VCaP (cell line): ENCODE measurements at regions not wholly inside any gene's neighbourhood (a gene's known extent, or its start where the extent isn't known, plus 50 kb on each side); places are given as distances from the start of the nearest gene placed in this dataset.
"Not testable (repeated sequence)": the region's sequence is repeated elsewhere in the genome, so short reads cannot be mapped to it uniquely, and the experiment has no call there.

ENCODE experiments used
- H3K27ac ChIP-seq: fragments of 450-650 bp; 2 replicates; pipeline ENCODE4 v1.5.1; 2017
- TF ChIP-seq, protein P1 (sequence below): fragments of 450-650 bp; conservative IDR thresholded peaks from 2 replicates; pipeline ENCODE4 v1.5.1; 2017; ENCODE audit warnings: mild to moderate bottlenecking, moderate library complexity

DNA sequence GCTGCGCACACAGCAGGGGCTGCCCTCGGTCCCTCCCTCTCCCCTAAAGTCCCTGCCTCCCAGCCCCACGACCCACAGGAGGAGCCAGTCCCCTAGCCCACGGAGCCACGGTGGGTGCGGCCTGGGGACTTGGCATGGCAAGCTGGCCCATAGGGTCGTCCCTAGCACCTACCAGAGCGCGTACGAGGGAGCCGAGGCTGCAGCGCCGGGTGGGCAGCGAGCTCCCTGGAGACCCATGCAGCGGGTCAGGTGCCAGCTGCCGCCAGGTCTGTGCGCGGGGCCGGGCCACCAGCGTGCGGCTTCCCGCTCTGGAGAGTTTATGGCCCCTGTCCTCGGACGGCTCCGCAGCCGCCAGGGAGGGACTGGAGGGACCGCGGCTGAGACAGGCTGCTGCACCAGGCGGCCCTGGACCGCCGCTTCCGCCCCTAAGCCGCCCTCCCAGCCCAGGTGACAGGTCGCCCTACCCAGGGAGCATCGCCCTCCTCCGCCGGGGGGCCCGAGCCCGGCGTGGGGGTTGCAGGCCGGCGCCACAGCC lies 273.6 kb downstream of the CCDC74A start:
- no peak overlapping the region for H3K27ac ChIP-seq
- TF ChIP-seq, protein P1, sequence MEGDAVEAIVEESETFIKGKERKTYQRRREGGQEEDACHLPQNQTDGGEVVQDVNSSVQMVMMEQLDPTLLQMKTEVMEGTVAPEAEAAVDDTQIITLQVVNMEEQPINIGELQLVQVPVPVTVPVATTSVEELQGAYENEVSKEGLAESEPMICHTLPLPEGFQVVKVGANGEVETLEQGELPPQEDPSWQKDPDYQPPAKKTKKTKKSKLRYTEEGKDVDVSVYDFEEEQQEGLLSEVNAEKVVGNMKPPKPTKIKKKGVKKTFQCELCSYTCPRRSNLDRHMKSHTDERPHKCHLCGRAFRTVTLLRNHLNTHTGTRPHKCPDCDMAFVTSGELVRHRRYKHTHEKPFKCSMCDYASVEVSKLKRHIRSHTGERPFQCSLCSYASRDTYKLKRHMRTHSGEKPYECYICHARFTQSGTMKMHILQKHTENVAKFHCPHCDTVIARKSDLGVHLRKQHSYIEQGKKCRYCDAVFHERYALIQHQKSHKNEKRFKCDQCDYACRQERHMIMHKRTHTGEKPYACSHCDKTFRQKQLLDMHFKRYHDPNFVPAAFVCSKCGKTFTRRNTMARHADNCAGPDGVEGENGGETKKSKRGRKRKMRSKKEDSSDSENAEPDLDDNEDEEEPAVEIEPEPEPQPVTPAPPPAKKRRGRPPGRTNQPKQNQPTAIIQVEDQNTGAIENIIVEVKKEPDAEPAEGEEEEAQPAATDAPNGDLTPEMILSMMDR, result no peak

DNA sequence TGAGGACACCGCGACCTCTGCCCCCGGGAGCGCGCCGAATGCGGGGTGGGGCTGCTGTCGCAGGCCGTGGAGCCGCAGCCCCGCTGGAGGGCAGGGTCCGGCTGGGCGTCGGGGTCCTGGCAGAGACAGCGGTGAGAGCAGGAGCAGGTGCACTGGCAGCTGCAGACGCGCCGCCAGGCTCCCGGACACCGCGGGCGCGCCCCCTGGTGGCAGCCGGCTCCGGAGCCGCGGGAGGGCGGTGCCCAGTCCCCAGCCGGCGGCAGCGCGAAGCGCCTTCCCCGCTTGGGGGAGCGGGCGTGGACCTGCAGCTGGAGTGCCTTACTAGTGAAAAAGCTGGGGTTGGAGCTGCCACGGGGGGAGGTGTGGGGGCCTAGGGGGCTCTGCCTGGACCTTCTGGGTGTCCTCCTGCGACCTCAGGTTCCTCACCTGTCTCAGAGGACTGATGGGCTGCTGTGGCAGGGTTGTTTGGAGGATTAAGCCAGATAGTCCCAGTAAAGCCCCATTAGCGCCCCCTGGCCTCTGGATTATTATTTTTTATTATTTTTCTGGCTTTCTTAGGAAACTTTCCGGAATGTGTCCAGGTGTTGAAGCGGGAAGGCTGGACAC lies 274.2 kb downstream of the CCDC74A start:
- H3K27ac ChIP-seq, result not testable (repeated sequence)
- TF ChIP-seq, protein P1, result peak; percentile 82

DNA sequence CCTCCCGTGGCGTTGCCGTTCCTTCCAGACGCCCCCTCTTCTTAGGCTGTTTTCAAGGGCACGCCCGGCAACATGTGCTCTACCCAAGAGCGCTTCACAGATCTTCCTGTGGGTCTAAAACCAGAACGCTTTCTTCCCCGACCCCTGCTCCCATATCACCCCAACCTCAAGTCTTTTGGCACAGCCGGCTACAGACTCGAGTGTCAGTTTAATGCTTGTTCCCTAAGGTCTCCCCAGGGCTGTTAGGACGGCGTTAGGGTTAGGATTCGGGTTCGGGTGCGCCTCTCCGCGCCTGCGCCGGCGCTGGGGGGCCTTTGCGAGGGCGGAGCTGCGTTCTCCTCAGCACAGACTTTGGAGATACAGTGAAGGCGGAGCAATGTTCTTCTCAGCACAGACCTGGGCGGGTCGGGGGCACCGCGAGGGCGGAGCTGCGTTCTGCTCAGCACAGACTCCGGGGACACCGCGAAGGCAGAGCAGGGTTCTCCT lies 274.7 kb downstream of the CCDC74A start:
- not testable (repeated sequence) for H3K27ac ChIP-seq

DNA sequence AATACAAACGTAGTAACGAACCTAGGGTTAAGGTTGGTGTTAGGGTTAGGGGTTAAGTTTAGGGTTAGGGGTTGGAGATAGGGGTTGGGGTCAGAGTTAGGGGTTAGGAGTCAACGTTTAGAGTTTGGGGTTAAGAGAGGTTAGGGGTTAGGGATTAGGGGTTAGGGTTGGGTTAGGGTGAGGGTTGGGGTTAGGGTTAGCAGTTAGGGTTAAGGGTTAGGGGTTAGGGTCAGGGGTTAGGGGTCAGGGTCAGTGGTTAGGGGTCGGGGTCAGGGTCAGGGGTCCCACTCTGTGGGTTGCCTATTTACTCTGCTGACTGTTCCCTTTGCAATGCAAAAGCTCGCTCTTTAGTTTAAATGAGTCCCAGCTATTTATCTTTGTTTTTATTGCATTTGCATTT lies 275.5 kb downstream of the CCDC74A start:
- not testable (repeated sequence) for H3K27ac ChIP-seq

DNA sequence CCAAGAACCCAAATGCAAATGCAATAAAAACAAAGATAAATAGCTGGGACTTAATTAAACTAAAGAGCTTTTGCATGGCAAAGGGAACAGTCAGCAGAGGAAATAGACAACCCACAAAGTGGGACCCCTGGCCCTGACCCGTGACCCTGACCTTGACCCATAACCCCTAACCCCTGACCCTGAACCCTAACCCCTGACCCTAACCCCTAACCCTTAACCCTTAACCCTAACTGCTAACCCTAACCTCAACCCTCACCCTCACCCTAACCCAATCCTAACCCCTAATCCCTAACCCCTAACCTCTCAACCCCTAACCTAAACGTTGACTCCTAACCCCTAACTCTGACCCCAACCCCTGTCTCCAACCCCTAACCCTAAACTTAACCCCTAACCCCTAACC lies 284.9 kb downstream of the CCDC74A start:
- not testable (repeated sequence) for H3K27ac ChIP-seq

DNA sequence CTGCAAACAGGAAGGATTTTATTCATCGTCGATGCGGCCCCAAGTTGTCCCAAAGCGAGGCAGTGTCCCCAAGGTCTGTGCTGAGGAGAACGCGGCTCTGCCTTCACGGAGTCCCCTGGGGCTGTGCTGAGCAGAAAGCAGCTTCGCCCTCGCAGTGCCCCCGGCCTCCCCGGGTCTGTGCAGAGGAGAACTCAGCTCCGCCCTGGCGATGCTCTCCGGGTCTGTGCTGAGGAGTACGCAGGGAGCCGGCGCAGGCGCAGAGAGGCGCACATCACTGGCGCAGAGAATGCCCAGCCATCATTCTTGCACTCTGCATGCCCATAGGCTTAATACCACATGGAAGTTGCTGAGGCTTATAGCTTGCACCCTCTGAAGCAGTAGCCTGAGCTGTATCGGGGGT lies 285.7 kb downstream of the CCDC74A start:
- H3K27ac ChIP-seq, result not testable (repeated sequence)

DNA sequence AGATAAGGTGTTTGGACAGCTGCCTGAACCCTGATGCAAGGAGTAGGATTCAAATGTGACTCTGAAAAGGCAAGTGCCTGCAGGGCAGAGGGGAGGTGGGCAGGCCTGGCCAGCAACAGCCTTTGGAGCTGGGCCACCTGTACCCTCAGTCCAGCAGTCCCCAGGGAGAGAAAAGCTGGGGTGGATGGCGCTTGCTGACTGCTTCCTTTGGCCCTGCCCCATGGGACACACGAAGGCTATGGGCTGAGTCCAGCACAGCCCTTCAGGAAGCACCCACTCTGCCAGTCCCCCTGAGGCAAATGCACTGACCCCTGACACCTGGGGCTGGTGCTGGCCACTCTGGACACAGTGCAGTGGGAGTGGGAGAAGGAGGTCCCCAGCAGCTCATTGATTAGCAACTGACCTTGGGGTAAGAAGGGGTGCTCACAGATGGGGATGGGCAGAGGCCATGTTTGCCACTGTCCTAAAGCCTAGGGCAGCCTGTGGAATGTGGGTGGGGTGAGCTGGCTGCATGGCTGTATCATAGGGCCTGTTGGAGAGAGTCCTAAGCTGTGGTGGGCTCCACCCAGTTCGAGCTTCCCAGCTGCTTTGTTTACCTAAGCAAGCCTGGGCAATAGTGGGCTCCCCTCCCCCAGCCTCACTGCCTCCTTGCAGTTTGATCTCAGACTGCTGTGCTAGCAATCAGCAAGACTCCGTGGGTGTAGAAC lies 290.7 kb downstream of the CCDC74A start:
- H3K27ac ChIP-seq, result not testable (repeated sequence)

DNA sequence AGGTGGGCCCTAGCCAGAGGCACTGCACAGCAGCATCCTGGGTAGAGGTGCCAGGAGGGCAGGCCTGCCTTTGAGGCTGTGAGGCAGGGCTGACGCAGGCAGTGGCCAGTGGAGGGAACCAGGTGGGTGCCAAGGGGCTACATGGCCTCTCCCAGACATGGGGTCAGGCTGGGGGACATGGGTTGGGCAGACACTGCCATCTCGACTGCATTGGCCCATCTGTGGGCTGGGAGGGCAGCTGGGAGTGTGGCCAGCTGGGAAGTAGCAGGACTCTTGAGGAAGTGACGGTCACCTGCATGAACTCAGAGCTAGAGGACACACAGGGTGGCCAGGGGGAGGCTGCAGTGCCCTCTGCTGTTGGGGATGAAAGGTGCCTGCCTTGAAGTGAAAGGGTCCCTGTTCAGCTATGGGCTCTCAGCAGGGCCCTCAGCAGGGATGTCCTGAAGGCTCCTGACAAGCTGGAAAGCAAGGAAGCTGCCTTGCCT lies 294.6 kb downstream of the CCDC74A start:
- H3K27ac ChIP-seq, result not testable (repeated sequence)

DNA sequence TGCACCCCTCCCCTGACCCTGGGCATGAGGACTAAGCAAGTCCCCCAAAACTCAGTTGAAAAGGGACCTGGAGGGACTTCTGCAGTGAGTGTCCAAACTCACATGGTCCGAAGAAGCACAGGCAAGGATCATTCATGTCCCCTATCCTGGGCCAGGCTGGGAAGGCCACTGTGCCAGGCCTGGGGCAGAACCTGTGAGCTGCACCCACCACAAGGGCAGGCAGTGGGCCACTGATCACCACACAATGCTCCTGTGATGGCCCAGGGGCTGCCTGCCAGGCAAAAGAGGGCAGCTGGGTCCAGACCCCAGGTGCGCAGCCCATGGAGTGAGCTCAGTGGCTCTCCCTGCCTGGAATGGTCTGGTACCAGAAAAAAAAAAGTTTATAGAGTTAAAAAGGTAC lies 295.4 kb downstream of the CCDC74A start:
- H3K27ac ChIP-seq, result not testable (repeated sequence)

DNA sequence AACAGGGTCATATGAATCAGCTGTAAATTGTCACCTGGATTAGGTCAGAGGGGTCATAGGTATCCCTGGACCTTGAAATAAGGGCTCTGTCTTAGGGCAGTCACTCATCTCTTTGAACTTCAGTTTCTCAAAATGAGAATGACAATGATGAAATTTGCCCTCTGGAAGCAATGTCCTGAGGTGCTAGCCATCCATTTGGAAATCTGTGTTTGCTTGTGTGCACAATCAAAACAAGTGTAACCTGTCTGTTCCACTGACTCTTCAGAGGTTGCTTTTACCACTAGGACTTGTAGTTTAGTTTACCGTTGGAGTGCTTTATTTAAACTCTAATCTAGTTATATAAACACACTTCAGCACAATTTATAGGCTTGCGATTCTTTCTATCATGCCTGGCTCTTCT lies 297.3 kb downstream of the CCDC74A start:
- H3K27ac ChIP-seq, result peak overlapping the region; percentile 26; the same call in 1 of the 2 replicates

DNA sequence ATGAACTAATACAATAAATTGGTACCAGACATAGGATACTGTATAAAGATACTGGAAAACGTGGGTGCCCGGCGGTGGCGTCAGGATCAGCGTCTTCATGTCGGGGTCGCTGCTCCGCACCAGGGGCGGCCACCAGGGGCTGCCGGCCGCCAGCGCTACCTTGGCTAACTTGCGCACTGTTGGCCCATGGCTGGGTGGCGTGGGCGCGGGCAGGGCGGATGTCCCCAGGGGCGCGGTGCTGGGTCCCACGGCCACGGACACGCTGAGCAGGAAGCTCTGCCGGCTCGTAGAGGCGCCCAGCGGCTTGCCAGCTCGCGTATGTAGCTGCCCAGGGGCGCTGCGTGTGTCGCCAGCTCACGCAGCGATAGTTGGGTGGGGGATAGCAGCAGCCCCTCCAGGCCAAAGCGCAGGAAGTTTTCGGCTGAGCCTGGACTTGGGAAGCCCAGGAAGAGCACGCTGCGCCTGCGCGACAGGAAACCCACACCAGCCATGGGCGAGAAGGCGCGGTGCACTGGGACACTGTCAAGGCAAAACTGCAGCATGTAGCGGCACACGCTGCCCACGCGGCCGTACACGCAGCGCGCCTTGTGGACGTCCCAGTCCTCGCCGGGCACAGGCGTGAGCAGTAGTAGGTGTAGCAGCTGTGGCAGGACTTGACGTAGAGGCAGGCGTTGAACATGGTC lies 299.9 kb downstream of the CCDC74A start:
- TF ChIP-seq, protein P1, result no peak
- no peak overlapping the region for H3K27ac ChIP-seq

DNA sequence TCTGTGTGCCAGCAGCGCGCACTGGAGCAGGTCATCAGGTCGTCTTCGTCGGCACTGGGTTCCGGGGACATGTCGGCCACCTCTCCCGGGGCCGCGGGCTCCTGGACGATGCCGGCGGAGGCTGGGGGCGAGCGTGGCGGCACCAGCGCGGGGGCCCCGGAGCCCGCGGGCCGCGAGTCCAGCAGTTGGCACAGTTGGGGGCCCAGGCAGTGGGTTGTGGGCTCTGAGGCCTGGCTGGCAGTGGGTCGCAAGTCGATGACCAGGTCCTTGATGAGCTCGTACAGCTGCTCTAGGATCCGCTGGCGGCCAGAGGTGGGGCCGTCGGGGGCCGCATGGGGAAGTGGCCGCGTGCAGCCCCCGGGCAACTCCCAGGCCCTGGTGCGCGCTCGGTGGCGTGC lies 300.5 kb downstream of the CCDC74A start:
- TF ChIP-seq, protein P1, result no peak
- no peak overlapping the region for H3K27ac ChIP-seq

DNA sequence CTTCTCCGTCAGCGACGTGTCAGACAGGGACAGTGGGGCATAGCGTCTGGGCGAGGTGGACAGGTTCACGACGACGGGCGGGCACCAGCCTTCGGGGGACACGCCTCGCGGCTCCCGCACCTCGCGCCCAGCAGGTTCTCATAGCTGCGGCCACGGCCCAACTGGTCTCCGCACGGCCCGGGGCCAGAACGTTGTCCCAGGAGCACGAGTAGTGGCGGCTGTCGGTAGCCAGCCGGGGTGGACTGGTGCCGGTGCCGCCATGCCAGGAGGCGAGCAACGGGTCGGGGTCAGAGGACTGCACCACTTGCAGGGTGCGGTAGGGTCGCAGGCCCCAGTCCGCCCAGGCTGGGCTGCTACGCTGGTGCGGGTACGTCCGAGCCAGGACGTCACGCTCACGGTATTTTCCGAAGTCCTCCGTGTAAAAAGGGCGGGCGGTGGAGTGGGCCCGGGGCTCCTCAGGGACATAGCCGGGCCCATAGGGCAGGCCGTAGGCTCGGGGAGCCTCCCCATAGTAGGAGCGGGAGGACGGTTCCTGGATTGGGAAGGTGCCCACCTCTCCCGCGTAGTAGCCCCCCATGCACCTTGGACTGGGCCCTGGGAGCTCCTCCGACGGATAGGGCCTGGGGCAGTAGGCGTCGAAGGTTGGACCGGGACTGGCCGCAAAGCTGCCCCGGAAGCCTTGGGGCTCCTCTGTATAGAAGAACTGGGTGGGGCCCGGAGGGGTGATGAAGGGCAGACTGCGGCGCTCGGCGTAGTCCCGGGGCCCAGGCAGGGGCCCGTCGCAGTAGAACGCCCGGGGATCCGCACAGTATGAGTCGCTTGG lies 301.2 kb downstream of the CCDC74A start:
- not testable (repeated sequence) for H3K27ac ChIP-seq

DNA sequence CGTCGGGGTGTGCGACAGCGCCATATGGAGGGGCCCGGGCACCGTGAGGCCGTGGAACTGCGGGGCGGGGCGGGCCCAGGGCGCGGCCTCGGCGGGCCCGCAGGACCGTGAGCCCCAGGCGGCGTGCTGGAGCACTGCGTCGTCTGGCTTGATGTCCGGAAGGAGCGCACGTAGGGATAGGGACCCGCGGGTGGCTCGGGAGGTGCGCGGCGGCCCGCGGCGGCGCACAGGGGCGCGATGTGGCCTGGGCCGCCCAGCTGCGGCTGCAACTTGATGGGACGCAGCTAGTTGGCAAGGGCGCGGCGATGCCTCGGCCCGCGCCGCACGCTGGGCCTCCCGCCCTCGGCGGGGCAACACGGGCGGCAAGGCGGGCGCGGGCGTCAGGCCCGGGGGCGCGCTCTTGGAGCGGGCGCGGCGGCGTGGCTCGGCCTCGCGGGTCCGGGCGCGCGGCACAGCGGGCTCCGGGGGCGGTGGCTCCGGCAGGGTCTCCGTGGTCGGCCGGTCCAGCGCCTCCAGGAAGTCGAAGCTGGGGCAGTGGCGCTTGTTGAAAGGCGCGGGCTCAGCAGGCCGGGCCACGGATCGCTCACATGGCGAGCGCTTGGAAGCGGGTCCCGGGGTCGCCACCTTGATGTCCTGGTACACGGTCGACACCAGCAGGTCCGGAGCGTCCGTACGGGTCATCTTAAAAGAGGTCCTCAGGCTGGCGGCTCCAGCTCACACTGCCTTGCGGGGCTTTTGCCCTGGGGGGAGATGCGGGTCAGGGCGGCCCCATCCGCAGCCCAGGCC lies 302.0 kb downstream of the CCDC74A start:
- not testable (repeated sequence) for H3K27ac ChIP-seq
